Mesendoderm (in vitro differentiated cells): ENCODE measurements at regions not wholly inside any gene's neighbourhood (a gene's known extent, or its start where the extent isn't known, plus 50 kb on each side); places are given as distances from the start of the nearest gene placed in this dataset.

ENCODE experiments used
- DNase-seq: peaks from one replicate; pipeline ENCODE4 v3.0.0; 2013
- H2AK5ac ChIP-seq: 2 replicates; pipeline ENCODE4 v1.6.1; 2013; ENCODE audit warnings: low read length, inconsistent platforms
- H2BK120ac ChIP-seq: 2 replicates; pipeline ENCODE4 v1.6.1; 2013; ENCODE audit warnings: low read depth, mild to moderate bottlenecking, low read length, moderate library complexity, mixed read lengths
- H2BK15ac ChIP-seq: replicated peaks from 2 replicates; pipeline ENCODE4 v1.6.1; 2013; ENCODE audit warnings: low read depth, mild to moderate bottlenecking, moderate library complexity
- H2BK5ac ChIP-seq: 2 replicates; pipeline ENCODE4 v1.6.1; 2013; ENCODE audit warnings: low read length, inconsistent platforms
- H3K18ac ChIP-seq: 2 replicates; pipeline ENCODE4 v1.6.1; 2013; ENCODE audit warnings: mild to moderate bottlenecking, low read length, mixed read lengths
- H3K23ac ChIP-seq: one replicate; pipeline ENCODE4 v1.6.1; 2013; ENCODE audit warnings: low read length
- H3K27ac ChIP-seq: 2 replicates; pipeline ENCODE4 v1.5.1; 2013; ENCODE audit warnings: low read depth, mild to moderate bottlenecking, inconsistent platforms, low read length, moderate library complexity
- H3K27me3 ChIP-seq: 2 replicates; pipeline ENCODE4 v1.6.1; 2013; ENCODE audit warnings: low read length, control low read depth, mild to moderate bottlenecking, inconsistent platforms; ENCODE audit not compliant: insufficient read depth, poor library complexity
- H3K36me3 ChIP-seq: 2 replicates; pipeline ENCODE4 v1.6.1; 2013; ENCODE audit warnings: low read length, inconsistent platforms; ENCODE audit not compliant: control insufficient read depth, insufficient read depth
- H3K4ac ChIP-seq: one replicate; pipeline ENCODE4 v1.6.1; 2013; ENCODE audit warnings: low read depth, mild to moderate bottlenecking, low read length, moderate library complexity
- H3K4me1 ChIP-seq: 2 replicates; pipeline ENCODE4 v1.6.1; 2013; ENCODE audit warnings: low read depth, low read length, inconsistent platforms; ENCODE audit not compliant: control insufficient read depth
- H3K4me2 ChIP-seq: 2 replicates; pipeline ENCODE4 v1.6.1; 2013; ENCODE audit warnings: low read length
- H3K4me3 ChIP-seq: 2 replicates; pipeline ENCODE4 v1.5.1; 2013; ENCODE audit warnings: mild to moderate bottlenecking, low read length
- H3K56ac ChIP-seq: one replicate; pipeline ENCODE4 v1.6.1; 2013; ENCODE audit warnings: low read length
- H3K79me1 ChIP-seq: 2 replicates; pipeline ENCODE4 v1.6.1; 2013; ENCODE audit warnings: low read length, inconsistent platforms
- H3K79me2 ChIP-seq: 2 replicates; pipeline ENCODE4 v1.6.1; 2013; ENCODE audit warnings: mild to moderate bottlenecking, low read length; ENCODE audit not compliant: control insufficient read depth, insufficient read depth
- H3K9ac ChIP-seq: 2 replicates; pipeline ENCODE4 v1.6.1; 2013; ENCODE audit warnings: low read length, inconsistent platforms
- H4K5ac ChIP-seq: one replicate; pipeline ENCODE4 v1.6.1; 2013; ENCODE audit warnings: low read length
- H4K8ac ChIP-seq: one replicate; pipeline ENCODE4 v1.6.1; 2013; ENCODE audit warnings: low read depth, mild to moderate bottlenecking, control low read depth, low read length, moderate library complexity
- WGBS: extraction: QIAGEN DNeasy Blood & Tissue Kit; methylation state at CpG from one replicate; pipeline ENCODE4 v1.1.7; 2013; ENCODE audit warnings: low lambda C conversion rate, missing lambda C conversion rate; ENCODE audit not compliant: insufficient coverage; ENCODE audit errors: extremely low coverage; 5-methylcytosine and 5-hydroxymethylcytosine counted together

- DNase-seq = no peak
- H4K5ac ChIP-seq = no peak overlapping the region
- no peak overlapping the region for H2AK5ac ChIP-seq
- no peak overlapping the region for H3K27ac ChIP-seq
- H3K18ac ChIP-seq = no peak overlapping the region
- no peak overlapping the region for H2BK5ac ChIP-seq
- H3K4me2 ChIP-seq = no peak overlapping the region
- H4K8ac ChIP-seq = no peak overlapping the region
- H3K79me1 ChIP-seq = no peaks in the 10 kb centered on the region
- H3K56ac ChIP-seq = no peak overlapping the region
- no peak overlapping the region for H3K9ac ChIP-seq
- H3K79me2 ChIP-seq = no peaks in the 10 kb centered on the region
- H2BK15ac ChIP-seq = no peak overlapping the region
- no peaks in the 10 kb centered on the region for H3K27me3 ChIP-seq
- no peak overlapping the region for H3K4me3 ChIP-seq
- H2BK120ac ChIP-seq = no peak overlapping the region
- no CpG with 5 or more reads among the region's 6 CpGs for WGBS
- no peaks in the 10 kb centered on the region for H3K36me3 ChIP-seq
- no peaks in the 10 kb centered on the region for H3K4me1 ChIP-seq
- no peak overlapping the region for H3K4ac ChIP-seq
- no peak overlapping the region for H3K23ac ChIP-seq
These were observed 495.0 kb upstream of the NRSN1 start for GRCh38 chr6:23630726-23631635.

GRCh38 chr6:23633996-23634395 is 492.0 kb upstream of the NRSN1 start:
- WGBS = no CpG with 5 or more reads among the region's 7 CpGs
- Histone ChIP-seq H3K4me2 (no peak overlapping the region), H3K36me3 (no peaks in the 10 kb centered on the region), H3K27ac (no peak overlapping the region), H3K4me3 (no peak overlapping the region), H2BK120ac (no peak overlapping the region), H2BK5ac (no peak overlapping the region), H3K9ac (no peak overlapping the region), H3K23ac (no peak overlapping the region), H3K18ac (no peak overlapping the region), H2AK5ac (no peak overlapping the region), H4K5ac (no peak overlapping the region), H3K27me3 (no peaks in the 10 kb centered on the region), H3K56ac (no peak overlapping the region), H2BK15ac (no peak overlapping the region), H3K79me1 (no peaks in the 10 kb centered on the region), H3K4ac (no peak overlapping the region), H4K8ac (no peak overlapping the region), H3K4me1 (no peaks in the 10 kb centered on the region), H3K79me2 (no peaks in the 10 kb centered on the region)
- no peak for DNase-seq

- Histone ChIP-seq H3K9ac (no peak overlapping the region), H3K4me2 (no peak overlapping the region), H3K4me3 (no peak overlapping the region), H3K79me2 (no peaks in the 10 kb centered on the region), H3K27ac (no peak overlapping the region), H3K79me1 (no peaks in the 10 kb centered on the region), H3K4me1 (no peaks in the 10 kb centered on the region), H2BK120ac (no peak overlapping the region), H2BK15ac (no peak overlapping the region), H4K5ac (no peak overlapping the region), H3K23ac (no peak overlapping the region), H4K8ac (no peak overlapping the region), H3K56ac (no peak overlapping the region), H3K27me3 (no peaks in the 10 kb centered on the region), H3K36me3 (no peaks in the 10 kb centered on the region), H2BK5ac (no peak overlapping the region), H2AK5ac (no peak overlapping the region), H3K4ac (no peak overlapping the region), H3K18ac (no peak overlapping the region)
- no peak for DNase-seq
- no CpG with 5 or more reads among the region's 4 CpGs for WGBS
These were observed 490.9 kb upstream of the NRSN1 start for GRCh38 chr6:23635150-23635549.

DNA sequence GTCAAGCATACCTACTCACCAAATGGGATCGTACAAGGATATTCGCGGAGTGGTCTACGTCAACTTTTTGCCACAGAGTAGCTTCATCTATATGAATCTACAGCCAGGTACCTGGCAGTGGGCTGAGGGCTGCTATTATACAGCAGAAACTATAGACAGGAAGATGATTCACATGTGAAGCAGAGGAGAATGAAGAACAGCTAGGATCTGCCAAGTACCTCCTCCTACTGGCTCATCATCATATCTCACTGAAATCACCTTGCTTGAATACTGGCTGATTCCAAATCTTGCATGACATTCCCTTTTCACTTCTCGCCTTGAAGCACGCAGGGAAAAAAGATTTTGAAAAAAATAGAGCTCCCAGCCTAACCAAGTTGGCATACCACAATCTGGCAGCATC is 488.7 kb upstream of the NRSN1 start:
- Histone ChIP-seq H3K79me2 (no peaks in the 10 kb centered on the region), H3K18ac (no peak overlapping the region), H3K36me3 (no peaks in the 10 kb centered on the region), H3K27ac (no peak overlapping the region), H3K4ac (no peak overlapping the region), H4K5ac (no peak overlapping the region), H3K23ac (no peak overlapping the region), H3K4me3 (no peak overlapping the region), H3K56ac (no peak overlapping the region), H3K27me3 (no peaks in the 10 kb centered on the region), H2BK120ac (no peak overlapping the region), H3K4me2 (no peak overlapping the region), H3K9ac (no peak overlapping the region), H4K8ac (no peak overlapping the region), H2BK5ac (no peak overlapping the region), H2BK15ac (no peak overlapping the region), H3K79me1 (no peaks in the 10 kb centered on the region), H2AK5ac (no peak overlapping the region), H3K4me1 (no peaks in the 10 kb centered on the region)
- WGBS = no CpG with 5 or more reads among the region's 6 CpGs
- no peak for DNase-seq

DNA sequence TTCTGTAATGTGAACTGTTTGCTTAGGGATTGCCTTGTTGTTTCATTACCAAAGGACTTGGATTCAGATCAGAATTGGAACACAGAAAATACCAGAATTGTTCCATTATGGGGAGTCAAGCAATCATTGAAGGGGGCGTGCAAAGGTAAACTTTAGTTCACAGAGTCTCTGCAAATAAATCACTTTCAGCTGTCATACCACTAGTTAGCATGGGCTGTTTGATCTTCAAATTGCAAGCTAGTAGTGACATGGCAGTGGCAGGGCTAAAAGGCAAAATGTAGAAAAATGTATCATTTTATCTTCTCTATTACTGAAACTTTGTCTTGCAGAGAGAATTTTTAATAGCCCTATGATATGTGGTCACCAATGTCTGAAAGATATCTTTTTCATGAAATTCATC is 483.2 kb upstream of the NRSN1 start:
- no peak overlapping the region for H3K56ac ChIP-seq
- no peaks in the 10 kb centered on the region for H3K4me1 ChIP-seq
- DNase-seq = no peak
- H3K23ac ChIP-seq = no peak overlapping the region
- H3K4ac ChIP-seq = no peak overlapping the region
- H3K4me2 ChIP-seq = no peak overlapping the region
- H2BK120ac ChIP-seq = no peak overlapping the region
- H2BK5ac ChIP-seq = no peak overlapping the region
- H4K5ac ChIP-seq = no peak overlapping the region
- WGBS = no CpG with 5 or more reads among the region's 1 CpG
- no peaks in the 10 kb centered on the region for H3K27me3 ChIP-seq
- no peak overlapping the region for H3K4me3 ChIP-seq
- H3K79me2 ChIP-seq = no peaks in the 10 kb centered on the region
- H4K8ac ChIP-seq = no peak overlapping the region
- H3K27ac ChIP-seq = no peak overlapping the region
- no peak overlapping the region for H2AK5ac ChIP-seq
- no peaks in the 10 kb centered on the region for H3K36me3 ChIP-seq
- H3K79me1 ChIP-seq = no peaks in the 10 kb centered on the region
- no peak overlapping the region for H3K9ac ChIP-seq
- no peak overlapping the region for H3K18ac ChIP-seq
- no peak overlapping the region for H2BK15ac ChIP-seq

GRCh38 chr6:23647045-23647444 is 479.0 kb upstream of the NRSN1 start:
- H2BK15ac ChIP-seq = no peak overlapping the region
- no peak for DNase-seq
- H3K27me3 ChIP-seq = no peaks in the 10 kb centered on the region
- H3K79me1 ChIP-seq = no peaks in the 10 kb centered on the region
- no peak overlapping the region for H3K23ac ChIP-seq
- no peak overlapping the region for H3K18ac ChIP-seq
- no peaks in the 10 kb centered on the region for H3K79me2 ChIP-seq
- no peak overlapping the region for H3K56ac ChIP-seq
- no peak overlapping the region for H4K8ac ChIP-seq
- no peak overlapping the region for H3K4ac ChIP-seq
- H3K36me3 ChIP-seq = no peaks in the 10 kb centered on the region
- no peak overlapping the region for H3K4me3 ChIP-seq
- H3K27ac ChIP-seq = no peak overlapping the region
- H3K4me1 ChIP-seq = no peaks in the 10 kb centered on the region
- no peak overlapping the region for H2BK120ac ChIP-seq
- no peak overlapping the region for H2BK5ac ChIP-seq
- no peak overlapping the region for H3K9ac ChIP-seq
- no peak overlapping the region for H4K5ac ChIP-seq
- H2AK5ac ChIP-seq = no peak overlapping the region
- H3K4me2 ChIP-seq = no peak overlapping the region
